DND-41 (cell line): ENCODE measurements at regions not wholly inside any gene's neighbourhood (a gene's known extent, or its start where the extent isn't known, plus 50 kb on each side); places are given as distances from the start of the nearest gene placed in this dataset.

Experiments used
- ATAC-seq: fragments of 200-7000 bp; cut with Tn5 transposase; 3 replicates; pipeline ENCODE4 v1.9.1; 2021; ENCODE audit warnings: low read depth; ENCODE audit not compliant: insufficient read depth
- DNase-seq: peaks from one replicate; pipeline ENCODE4 v3.0.0-alpha.2; 2020
- H2AFZ ChIP-seq: 2 replicates; pipeline ENCODE4 v1.6.0; 2012; ENCODE audit warnings: low read depth, low read length
- H3K27ac ChIP-seq: 2 replicates; pipeline ENCODE4 v1.5.1; 2012; ENCODE audit warnings: low read length, inconsistent platforms
- H3K27me3 ChIP-seq: fragments of 200-600 bp; sonication (generic); 2 replicates; pipeline ENCODE4 v1.6.0; 2012; ENCODE audit warnings: low read length, mild to moderate bottlenecking, inconsistent platforms; ENCODE audit not compliant: insufficient read depth, poor library complexity
- H3K36me3 ChIP-seq: 2 replicates; pipeline ENCODE4 v1.5.1; 2012; ENCODE audit warnings: low read length, inconsistent platforms; ENCODE audit not compliant: insufficient read depth
- H3K4me1 ChIP-seq: 2 replicates; pipeline ENCODE4 v1.5.1; 2012; ENCODE audit warnings: mild to moderate bottlenecking, low read length; ENCODE audit not compliant: insufficient read depth
- H3K4me2 ChIP-seq: 2 replicates; pipeline ENCODE4 v1.6.0; 2012; ENCODE audit warnings: mild to moderate bottlenecking, moderate library complexity, low read length, inconsistent platforms; ENCODE audit not compliant: insufficient read depth
- H3K4me3 ChIP-seq, 2 experiments: fragments of 200-600 bp in 1 of 2; shearing (Covaris generic) in 1 of 2; 2 replicates each; pipeline ENCODE4 v1.5.1; 2012 to 2016; ENCODE audit warnings: inconsistent platforms in 2 of 2, low read length in 2 of 2, mild to moderate bottlenecking in 2 of 2, low read depth in 1 of 2, moderate library complexity in 1 of 2
- H3K79me2 ChIP-seq: 2 replicates; pipeline ENCODE4 v1.6.0; 2012; ENCODE audit warnings: low read length, inconsistent platforms; ENCODE audit not compliant: insufficient read depth
- H3K9ac ChIP-seq: 2 replicates; pipeline ENCODE4 v1.6.0; 2012; ENCODE audit warnings: low read depth, mild to moderate bottlenecking, inconsistent platforms, low read length, moderate library complexity
- H3K9me3 ChIP-seq: 2 replicates; pipeline ENCODE4 v1.5.1; 2012; ENCODE audit warnings: low read length, moderate library complexity, mild to moderate bottlenecking, inconsistent platforms; ENCODE audit not compliant: insufficient read depth, severe bottlenecking
- H4K20me1 ChIP-seq: 2 replicates; pipeline ENCODE4 v1.6.0; 2012; ENCODE audit warnings: low read length; ENCODE audit not compliant: insufficient read depth
- CTCF ChIP-seq: IDR thresholded peaks from 2 replicates; pipeline ENCODE4 v1.5.1; 2012; ENCODE audit warnings: borderline replicate concordance, low read length, moderate library complexity, mild to moderate bottlenecking; ENCODE audit not compliant: poor library complexity, severe bottlenecking; ENCODE audit errors: extremely low read depth
- EZH2 ChIP-seq: IDR thresholded peaks from 3 replicates; pipeline ENCODE4 v1.6.1; 2012; ENCODE audit warnings: borderline replicate concordance, low read depth, mild to moderate bottlenecking, moderate library complexity, low read length, inconsistent platforms; ENCODE audit not compliant: severe bottlenecking

GRCh38 chr1:48089356-48089891 is 92.2 kb upstream of the TRABD2B start:
- DNase-seq: no peak
- H3K4me2 ChIP-seq: no peak overlapping the region
- no peak overlapping the region for H3K4me3 ChIP-seq
- no peak overlapping the region for H2AFZ ChIP-seq
- ATAC-seq: no peak
- H3K4me1 ChIP-seq: no peaks in the 10 kb centered on the region
- H3K9me3 ChIP-seq: no peaks in the 10 kb centered on the region
- TF ChIP-seq EZH2: no peak
- no peak for TF ChIP-seq CTCF
- no peak overlapping the region for H3K9ac ChIP-seq
- H4K20me1 ChIP-seq: no peaks in the 10 kb centered on the region
- no peak overlapping the region for H3K27ac ChIP-seq
- H3K36me3 ChIP-seq: no peaks in the 10 kb centered on the region
- H3K27me3 ChIP-seq: no peaks in the 10 kb centered on the region
- no peaks in the 10 kb centered on the region for H3K79me2 ChIP-seq

DNA sequence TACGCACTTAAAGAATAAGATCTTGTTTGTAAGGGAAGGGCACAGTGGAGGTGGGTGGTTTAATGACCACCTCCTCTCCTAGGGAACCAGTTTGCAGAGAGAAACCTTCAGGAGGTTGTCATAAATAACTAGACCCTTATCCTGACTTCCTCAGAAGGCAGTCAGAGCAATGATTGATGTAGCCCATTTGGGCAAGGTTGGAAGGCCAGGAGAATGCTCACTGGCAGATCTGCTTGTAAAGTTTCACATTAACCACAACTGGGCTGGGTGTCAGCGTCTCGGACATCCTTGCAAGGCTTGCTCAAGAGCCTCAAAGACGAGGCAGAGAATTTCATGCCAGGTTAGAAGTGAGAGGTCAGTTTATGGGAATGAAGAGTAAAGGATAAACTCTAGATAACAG is 87.6 kb upstream of the TRABD2B start:
- no peak overlapping the region for H2AFZ ChIP-seq
- no peak overlapping the region for H3K9ac ChIP-seq
- H3K79me2 ChIP-seq: no peaks in the 10 kb centered on the region
- H3K9me3 ChIP-seq: no peaks in the 10 kb centered on the region
- H3K4me3 ChIP-seq: no peak overlapping the region
- no peaks in the 10 kb centered on the region for H4K20me1 ChIP-seq
- H3K27me3 ChIP-seq: no peaks in the 10 kb centered on the region
- H3K4me1 ChIP-seq: no peaks in the 10 kb centered on the region
- H3K36me3 ChIP-seq: no peaks in the 10 kb centered on the region
- ATAC-seq: no peak
- TF ChIP-seq EZH2: no peak
- TF ChIP-seq CTCF: no peak
- no peak overlapping the region for H3K27ac ChIP-seq
- no peak for DNase-seq
- no peak overlapping the region for H3K4me2 ChIP-seq

DNA sequence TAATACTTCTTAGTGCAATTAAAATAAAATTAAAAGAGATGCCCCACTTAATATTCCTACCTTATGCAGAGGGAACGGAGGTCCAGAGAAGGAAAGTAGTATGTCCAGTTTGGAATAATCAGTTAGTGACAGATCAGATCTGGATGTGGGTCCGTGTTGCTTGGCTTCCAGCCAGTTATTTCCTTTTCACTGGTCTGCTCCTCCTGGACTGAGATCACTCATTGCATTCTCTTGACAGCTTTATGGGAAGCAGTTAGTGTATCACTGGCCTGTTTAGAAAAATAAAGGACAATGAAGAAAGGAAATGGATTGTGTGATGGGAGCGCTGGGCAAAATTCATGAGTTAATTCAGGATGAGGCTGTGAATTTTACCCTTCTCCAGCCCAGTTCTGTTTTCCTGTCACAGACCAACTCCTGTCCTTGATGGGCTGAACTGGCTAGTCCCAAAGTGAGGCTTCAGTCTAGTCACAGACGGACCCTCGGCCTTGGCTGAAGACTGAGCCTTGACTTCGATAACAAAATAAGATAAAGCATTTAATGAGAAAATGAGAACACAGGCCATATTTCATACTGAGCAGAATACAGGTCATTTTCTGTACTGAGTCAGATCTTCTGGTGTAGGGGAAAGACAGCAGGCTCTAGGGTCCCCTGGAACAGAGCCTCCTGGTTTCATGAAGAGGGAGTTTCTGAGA is 85.2 kb upstream of the TRABD2B start:
- H3K36me3 ChIP-seq: no peaks in the 10 kb centered on the region
- no peaks in the 10 kb centered on the region for H3K79me2 ChIP-seq
- H3K4me2 ChIP-seq: no peak overlapping the region
- no peak overlapping the region for H3K9ac ChIP-seq
- no peaks in the 10 kb centered on the region for H3K4me1 ChIP-seq
- no peak overlapping the region for H2AFZ ChIP-seq
- DNase-seq (no peak), ATAC-seq (no peak)
- H3K27ac ChIP-seq: no peak overlapping the region
- no peaks in the 10 kb centered on the region for H3K9me3 ChIP-seq
- no peaks in the 10 kb centered on the region for H4K20me1 ChIP-seq
- H3K4me3 ChIP-seq: no peak overlapping the region
- H3K27me3 ChIP-seq: peaks cover 2% of the 10 kb centered on the region
- TF ChIP-seq EZH2 (no peak), CTCF (no peak)
